Gastrocnemius medialis (tissue), 4 donors: ENCODE measurements at regions not wholly inside any gene's neighbourhood (a gene's known extent, or its start where the extent isn't known, plus 50 kb on each side); places are given as distances from the start of the nearest gene placed in this dataset.
A peak's percentile ranks its signal among the peaks of the same experiment; 100 is the strongest.

Experiments
- ATAC-seq, 2 donors: fragments of 150-250 bp; one replicate each; pipeline ENCODE4 v1.9.1; 2016
- DNase-seq, 2 donors: peaks; one replicate each; pipeline ENCODE4 v3.0.0-alpha.2; 2019
- H3K27ac ChIP-seq, 4 donors: fragments of 200-600 bp; sonication (generic); 1 replicate in 1 of 4; 2 replicates in 3 of 4; pipeline ENCODE4 v1.5.1; 2016 to 2018; ENCODE audit warnings: mild to moderate bottlenecking in 2 of 4, moderate library complexity in 1 of 4
- H3K27me3 ChIP-seq, 3 donors: fragments of 200-600 bp; sonication (generic) in 2 of 3; 1 replicate in 1 of 3; 2 replicates in 2 of 3; pipeline versions ENCODE4 v1.5.1 to v1.6.0; 2016 to 2019; ENCODE audit warnings: mild to moderate bottlenecking in 1 of 3, moderate library complexity in 1 of 3
- H3K36me3 ChIP-seq, 2 donors: fragments of 200-600 bp; sonication (generic) in 1 of 2; one replicate each; pipeline ENCODE4 v1.5.1; 2017 to 2018
- H3K4me1 ChIP-seq, 2 donors: fragments of 200-600 bp; sonication (generic) in 1 of 2; one replicate each; pipeline ENCODE4 v1.5.1; 2016 to 2017; ENCODE audit warnings: mild to moderate bottlenecking in 2 of 2
- H3K4me3 ChIP-seq, 4 donors: fragments of 200-600 bp; sonication (generic) in 3 of 4; 1 replicate in 1 of 4; 2 replicates in 3 of 4; pipeline ENCODE4 v1.5.1; 2016 to 2019; ENCODE audit warnings: mild to moderate bottlenecking in 2 of 4
- H3K9me3 ChIP-seq, 3 donors: fragments of 200-600 bp; sonication (generic) in 2 of 3; 1 replicate in 1 of 3; 2 replicates in 2 of 3; pipeline ENCODE4 v1.5.1; 2016 to 2019
- CTCF ChIP-seq, 5 experiments: fragments of 450-650 bp in 3 of 5; fragments of 200-600 bp in 2 of 5; sonication (generic) in 2 of 5; IDR thresholded peaks in 4 of 5; conservative IDR thresholded peaks in 1 of 5; 1 replicate in 4 of 5; 2 replicates in 1 of 5; pipeline ENCODE4 v1.5.1; 2016 to 2019; ENCODE audit warnings: antibody characterized with exemption in 5 of 5, mild to moderate bottlenecking in 3 of 5, moderate library complexity in 3 of 5
- POLR2A ChIP-seq, 2 donors: fragments of 450-650 bp; IDR thresholded peaks; one replicate each; pipeline ENCODE4 v1.6.1; 2017; ENCODE audit warnings: antibody characterized with exemption in 2 of 2, mild to moderate bottlenecking in 2 of 2, moderate library complexity in 2 of 2
- in situ Hi-C, 4 donors: fragments of 200-750 bp; cut with MboI; loops; one replicate each; pipeline versions ENCODE4 v1.15.0 to v1.8.0; 2017; ENCODE audit warnings: low sequenced_read_pairs in 4 of 4
- intact Hi-C: fragments of 100-400 bp; cut with DNase I; formaldehyde crosslinking; loops from one replicate; pipeline ENCODE4 v1.15.1; 2023; ENCODE audit warnings: low total_unique reads

DNA sequence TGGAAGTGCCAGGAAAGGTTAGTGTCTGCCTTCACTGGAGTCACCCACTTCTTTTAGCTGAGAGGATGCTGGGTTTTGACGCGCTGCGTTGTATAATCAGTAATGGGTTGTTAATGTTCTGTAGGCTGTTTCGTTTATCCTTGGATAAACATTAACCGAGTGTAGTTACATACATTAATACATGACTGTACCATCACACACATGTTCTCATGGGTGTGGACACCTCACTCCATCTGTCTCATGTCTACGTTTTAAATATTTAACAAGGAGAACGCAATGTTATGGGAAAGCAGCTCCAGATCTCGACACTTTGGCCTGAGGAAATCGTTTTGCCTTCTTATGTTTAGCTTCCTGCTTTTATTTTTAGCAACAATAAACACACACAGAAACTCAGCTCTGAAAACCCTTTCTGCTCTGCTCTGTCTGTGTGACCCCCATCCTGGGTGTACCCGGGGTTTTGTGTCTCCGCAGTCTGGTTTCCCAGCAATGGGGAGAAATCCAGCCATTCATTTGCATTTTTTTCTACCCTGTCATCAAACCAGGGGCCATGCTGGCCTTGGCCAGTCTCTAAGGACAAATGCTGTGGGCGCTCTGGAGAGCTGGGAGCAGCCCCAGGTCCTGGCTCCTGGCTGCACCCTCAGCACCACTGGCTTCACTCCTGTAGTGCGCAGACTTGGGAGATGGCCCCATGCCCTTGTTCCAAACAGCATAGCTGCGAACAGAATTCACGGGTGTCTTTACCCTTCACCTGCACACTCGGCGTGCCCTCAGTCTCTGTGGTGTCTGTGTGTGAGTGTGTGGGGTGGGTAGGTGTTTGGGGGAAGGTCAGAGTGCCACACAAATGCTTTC lies 110.8 kb downstream of the ERMARD start:
- Histone ChIP-seq H3K27ac (no peak overlapping the region), H3K4me1 (no peaks in the 10 kb centered on the region), H3K9me3 (no peaks in the 10 kb centered on the region), H3K4me3 (no peak overlapping the region), H3K36me3 (no peaks in the 10 kb centered on the region), H3K27me3 (no peaks in the 10 kb centered on the region)
- TF ChIP-seq POLR2A (IDR thresholded peaks at IDR 0.05): no peak
- TF ChIP-seq CTCF (IDR thresholded peaks at IDR 0.05 in 4 of 5, conservative IDR thresholded peaks at IDR 0.05 in 1 of 5): no peak
- in situ Hi-C loops: no loop called here
- DNase-seq (no peak), ATAC-seq (no peak)
- intact Hi-C loops: no loop called here

GRCh38 chr6:169861431-169862042 lies 110.1 kb downstream of the ERMARD start:
- no peak overlapping the region for H3K4me3 ChIP-seq
- ATAC-seq (no peak), DNase-seq (no peak)
- in situ Hi-C loops: no loop called here
- intact Hi-C loops: no loop called here
- H3K4me1 ChIP-seq: no peaks in the 10 kb centered on the region
- no peak for TF ChIP-seq CTCF (IDR thresholded peaks at IDR 0.05 in 4 of 5, conservative IDR thresholded peaks at IDR 0.05 in 1 of 5)
- TF ChIP-seq POLR2A (IDR thresholded peaks at IDR 0.05): no peak
- H3K36me3 ChIP-seq: no peaks in the 10 kb centered on the region
- no peaks in the 10 kb centered on the region for H3K27me3 ChIP-seq
- H3K27ac ChIP-seq: no peak overlapping the region
- H3K9me3 ChIP-seq: no peaks in the 10 kb centered on the region

DNA sequence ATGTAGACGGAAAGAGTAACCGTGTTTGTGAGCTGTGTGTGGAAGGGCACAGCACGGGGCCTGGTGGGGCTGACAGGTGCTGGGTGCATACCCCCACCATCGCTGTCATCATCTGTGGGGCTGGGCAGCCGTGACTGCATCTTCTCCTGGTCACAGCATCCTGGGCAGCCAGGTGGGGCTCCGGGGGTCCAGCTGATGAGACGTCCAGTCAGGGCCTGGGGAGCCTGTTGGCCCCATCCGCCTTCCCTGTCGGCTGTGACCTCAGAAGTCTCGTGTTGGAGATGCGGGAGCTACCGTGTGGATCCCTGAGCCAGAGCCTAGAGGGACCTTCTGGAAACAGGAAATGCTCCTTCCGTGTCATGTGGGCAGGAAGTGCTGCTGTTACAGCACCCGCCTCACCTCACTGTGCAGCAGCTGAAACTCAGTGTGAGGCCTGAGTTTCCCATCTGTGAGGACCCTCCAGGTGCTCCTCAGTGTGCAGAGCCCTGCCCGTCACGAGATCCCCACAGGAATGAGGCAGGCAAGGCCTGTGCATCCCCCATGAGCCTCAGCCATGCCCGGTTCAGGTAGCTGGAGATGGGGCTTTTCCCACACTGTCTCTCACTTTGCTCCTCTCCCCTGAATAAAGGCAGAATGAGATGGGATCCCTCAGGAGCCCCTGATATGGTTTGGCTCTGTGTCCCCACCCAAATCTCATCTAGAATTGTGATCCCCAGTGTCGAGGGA lies 108.7 kb downstream of the ERMARD start:
- ATAC-seq (no peak), DNase-seq (no peak)
- TF ChIP-seq POLR2A (IDR thresholded peaks at IDR 0.05) (no peak), CTCF (IDR thresholded peaks at IDR 0.05 in 4 of 5, conservative IDR thresholded peaks at IDR 0.05 in 1 of 5) (no peak)
- no peaks in the 10 kb centered on the region for H3K9me3 ChIP-seq
- H3K27ac ChIP-seq: peak overlapping the region in 2 of 4 donors; percentile 1 to 37
- intact Hi-C loops: no loop called here
- H3K36me3 ChIP-seq: no peaks in the 10 kb centered on the region
- in situ Hi-C loops: no loop called here
- H3K4me1 ChIP-seq: no peaks in the 10 kb centered on the region
- H3K4me3 ChIP-seq: no peak overlapping the region
- no peaks in the 10 kb centered on the region for H3K27me3 ChIP-seq

- Histone ChIP-seq H3K4me3 (no peak overlapping the region), H3K27me3 (no peaks in the 10 kb centered on the region), H3K4me1 (no peaks in the 10 kb centered on the region), H3K27ac (no peak overlapping the region), H3K9me3 (no peaks in the 10 kb centered on the region), H3K36me3 (no peaks in the 10 kb centered on the region)
- no peak for TF ChIP-seq POLR2A (IDR thresholded peaks at IDR 0.05)
- TF ChIP-seq CTCF (IDR thresholded peaks at IDR 0.05 in 4 of 5, conservative IDR thresholded peaks at IDR 0.05 in 1 of 5): no peak
- in situ Hi-C loops (no loop called here), intact Hi-C loops (no loop called here)
- DNase-seq (no peak), ATAC-seq (no peak)
Observed at GRCh38 chr6:169859401-169859977, 108.1 kb downstream of the ERMARD start.
